HG03521 (cell line): ENCODE measurements at regions not wholly inside any gene's neighbourhood (a gene's known extent, or its start where the extent isn't known, plus 50 kb on each side); places are given as distances from the start of the nearest gene placed in this dataset.

Source experiments
- ATAC-seq: cut with Tn5 transposase; IDR thresholded peaks from one replicate; pipeline ENCODE4 v1.9.1; 2021; ENCODE audit warnings: mild to moderate bottlenecking, moderate library complexity; ENCODE audit not compliant: unreplicated experiment

GRCh38 chr18:37660658-37661057 is 95.1 kb upstream of the CELF4 start:
- ATAC-seq, result no peak

GRCh38 chr18:37659906-37660305 is 94.3 kb upstream of the CELF4 start:
- no peak for ATAC-seq

GRCh38 chr18:37658894-37659293 is 93.3 kb upstream of the CELF4 start:
- no peak for ATAC-seq

GRCh38 chr18:37657493-37657892 is 91.9 kb upstream of the CELF4 start:
- no peak for ATAC-seq

GRCh38 chr18:37654731-37655369 is 89.3 kb upstream of the CELF4 start:
- no peak for ATAC-seq

- ATAC-seq, result no peak
Measured at GRCh38 chr18:37654034-37654433, 88.4 kb upstream of the CELF4 start.

GRCh38 chr18:37653618-37654017 is 88.0 kb upstream of the CELF4 start:
- no peak for ATAC-seq

GRCh38 chr18:37649930-37650329 is 84.3 kb upstream of the CELF4 start:
- no peak for ATAC-seq

- no peak for ATAC-seq
Measured at GRCh38 chr18:37649416-37649815, 83.8 kb upstream of the CELF4 start.

GRCh38 chr18:37641573-37641972 is 76.0 kb upstream of the CELF4 start:
- ATAC-seq, result no peak

GRCh38 chr18:37640504-37640903 is 74.9 kb upstream of the CELF4 start:
- no peak for ATAC-seq

- no peak for ATAC-seq
Measured at GRCh38 chr18:37639846-37640245, 74.2 kb upstream of the CELF4 start.

- ATAC-seq, result no peak
Measured at GRCh38 chr18:37637478-37637850, 71.9 kb upstream of the CELF4 start.

GRCh38 chr18:37636831-37637477 is 71.4 kb upstream of the CELF4 start:
- ATAC-seq, result no peak

GRCh38 chr18:37634516-37634915 is 68.9 kb upstream of the CELF4 start:
- no peak for ATAC-seq

GRCh38 chr18:37631422-37631821 is 65.8 kb upstream of the CELF4 start:
- no peak for ATAC-seq

GRCh38 chr18:37630334-37630733 is 64.7 kb upstream of the CELF4 start:
- no peak for ATAC-seq

- ATAC-seq, result no peak
Measured at GRCh38 chr18:37628470-37629220, 63.0 kb upstream of the CELF4 start.

GRCh38 chr18:37624318-37624717 is 58.7 kb upstream of the CELF4 start:
- ATAC-seq, result no peak

GRCh38 chr18:37619964-37620363 is 54.4 kb upstream of the CELF4 start:
- no peak for ATAC-seq

- no peak for ATAC-seq
Measured at GRCh38 chr18:37617623-37618022, 52.0 kb upstream of the CELF4 start.
